ENCODE measurements at regions not wholly inside any gene's neighbourhood (a gene's known extent, or its start where the extent isn't known, plus 50 kb on each side); places are given as distances from the start of the nearest gene placed in this dataset.

DNA sequence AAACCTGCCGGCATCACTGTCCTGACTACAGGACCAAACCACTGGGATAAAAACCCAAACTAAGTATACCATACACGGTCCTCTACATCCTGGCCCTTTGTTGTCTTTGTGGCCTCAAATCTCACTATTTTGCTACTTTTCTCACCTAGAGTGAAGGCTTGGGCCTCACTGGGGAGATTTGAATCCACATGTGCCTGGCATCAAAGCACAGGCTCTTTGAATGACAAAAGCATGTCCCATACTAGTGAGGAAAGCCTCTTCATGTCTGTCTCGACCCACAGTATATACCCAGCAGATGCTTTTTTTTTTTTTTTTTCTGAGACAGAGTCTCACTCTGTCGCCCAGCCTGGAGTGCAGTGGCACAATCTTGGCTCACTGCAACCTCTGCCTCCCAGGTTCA, 72.5 kb upstream of the DRD2 start:
- no peak overlapping the region for H3K4me3 ChIP-seq (ENCODE audit: low read depth, low read length)

DNA sequence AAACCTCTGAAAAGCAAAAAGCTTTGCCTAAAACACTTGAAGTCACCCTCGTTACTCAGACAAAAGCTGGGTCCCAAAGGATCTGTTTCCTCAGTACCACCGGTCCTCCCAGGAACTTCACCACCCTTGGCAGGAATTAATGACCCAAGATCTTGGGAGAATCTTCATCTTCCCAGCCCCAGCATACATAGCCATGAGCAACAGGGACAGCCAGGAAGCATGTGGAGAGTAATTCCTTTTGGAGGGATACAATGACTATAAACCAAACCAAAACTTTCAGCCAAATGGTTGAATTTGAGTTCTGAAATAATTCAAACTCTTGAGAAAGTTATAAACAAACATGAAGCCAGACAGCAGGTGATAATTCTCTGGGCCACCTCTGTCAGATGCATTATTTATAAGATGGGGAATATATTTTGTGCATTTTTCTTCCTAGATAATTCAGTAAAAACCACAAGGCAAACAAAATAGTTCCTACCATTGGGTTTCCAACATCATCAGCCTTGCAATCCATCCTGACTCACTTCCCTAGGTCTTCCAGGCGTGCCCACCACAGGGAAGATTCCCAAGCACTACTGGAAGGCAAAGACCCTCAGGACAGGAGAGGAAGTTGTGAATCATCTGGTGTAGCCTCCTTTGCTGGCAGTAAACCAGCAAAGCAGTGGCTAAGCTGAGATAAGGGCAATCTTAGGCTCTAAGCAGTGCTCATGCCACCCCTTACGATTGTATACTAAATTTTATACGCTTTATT, 71.7 kb upstream of the DRD2 start:
- H3K4me3 ChIP-seq (ENCODE audit: low read depth, low read length): no peak overlapping the region
- no peak for DNase-seq (ENCODE audit: low read depth)
- TF ChIP-seq, protein P1, sequence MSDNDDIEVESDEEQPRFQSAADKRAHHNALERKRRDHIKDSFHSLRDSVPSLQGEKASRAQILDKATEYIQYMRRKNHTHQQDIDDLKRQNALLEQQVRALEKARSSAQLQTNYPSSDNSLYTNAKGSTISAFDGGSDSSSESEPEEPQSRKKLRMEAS (IDR thresholded peaks at IDR 0.05; ENCODE audit: low read depth, low read length): no peak
- TF ChIP-seq, protein P2, sequence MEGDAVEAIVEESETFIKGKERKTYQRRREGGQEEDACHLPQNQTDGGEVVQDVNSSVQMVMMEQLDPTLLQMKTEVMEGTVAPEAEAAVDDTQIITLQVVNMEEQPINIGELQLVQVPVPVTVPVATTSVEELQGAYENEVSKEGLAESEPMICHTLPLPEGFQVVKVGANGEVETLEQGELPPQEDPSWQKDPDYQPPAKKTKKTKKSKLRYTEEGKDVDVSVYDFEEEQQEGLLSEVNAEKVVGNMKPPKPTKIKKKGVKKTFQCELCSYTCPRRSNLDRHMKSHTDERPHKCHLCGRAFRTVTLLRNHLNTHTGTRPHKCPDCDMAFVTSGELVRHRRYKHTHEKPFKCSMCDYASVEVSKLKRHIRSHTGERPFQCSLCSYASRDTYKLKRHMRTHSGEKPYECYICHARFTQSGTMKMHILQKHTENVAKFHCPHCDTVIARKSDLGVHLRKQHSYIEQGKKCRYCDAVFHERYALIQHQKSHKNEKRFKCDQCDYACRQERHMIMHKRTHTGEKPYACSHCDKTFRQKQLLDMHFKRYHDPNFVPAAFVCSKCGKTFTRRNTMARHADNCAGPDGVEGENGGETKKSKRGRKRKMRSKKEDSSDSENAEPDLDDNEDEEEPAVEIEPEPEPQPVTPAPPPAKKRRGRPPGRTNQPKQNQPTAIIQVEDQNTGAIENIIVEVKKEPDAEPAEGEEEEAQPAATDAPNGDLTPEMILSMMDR (IDR thresholded peaks at IDR 0.05; ENCODE audit: low read depth, low read length): no peak
- TF ChIP-seq POLR2A (IDR thresholded peaks at IDR 0.05; ENCODE audit: extremely low read depth, insufficient read length): no peak
- TF ChIP-seq MYC (IDR thresholded peaks at IDR 0.05; ENCODE audit: low read depth, low read length): no peak

More for the DNA sequence above, 72.5 kb upstream of the DRD2 start:
- no peak for DNase-seq (ENCODE audit: low read depth)
- TF ChIP-seq, protein P1 (IDR thresholded peaks at IDR 0.05; ENCODE audit: low read depth, low read length): no peak
- TF ChIP-seq MYC (IDR thresholded peaks at IDR 0.05; ENCODE audit: low read depth, low read length) (no peak), POLR2A (IDR thresholded peaks at IDR 0.05; ENCODE audit: extremely low read depth, insufficient read length) (no peak)
- TF ChIP-seq, protein P2 (IDR thresholded peaks at IDR 0.05; ENCODE audit: low read depth, low read length): no peak

DNA sequence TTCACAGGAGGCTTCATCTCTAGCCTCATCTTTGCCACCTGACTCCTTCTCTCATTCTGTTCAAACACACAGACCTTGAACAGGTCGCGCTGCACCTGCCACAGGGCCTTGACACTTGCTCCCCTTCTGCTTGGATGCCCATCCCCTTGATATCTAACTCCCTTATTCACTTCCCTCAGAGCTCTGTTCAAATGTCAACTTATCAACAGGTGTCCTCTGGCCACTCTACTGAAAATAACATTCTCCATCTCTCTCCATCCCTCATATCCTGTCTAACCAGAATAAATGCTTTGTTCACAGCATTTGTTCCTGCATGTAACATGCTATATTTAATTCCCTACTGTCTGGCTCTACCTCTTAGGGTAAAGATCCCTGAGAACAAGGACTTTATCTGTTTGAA, 67.2 kb upstream of the DRD2 start:
- H3K4me3 ChIP-seq (ENCODE audit: low read depth, low read length): no peak overlapping the region
- no peak for DNase-seq (ENCODE audit: low read depth)
- TF ChIP-seq, protein P2 (IDR thresholded peaks at IDR 0.05; ENCODE audit: low read depth, low read length): no peak
- TF ChIP-seq, protein P1 (IDR thresholded peaks at IDR 0.05; ENCODE audit: low read depth, low read length): no peak
- TF ChIP-seq POLR2A (IDR thresholded peaks at IDR 0.05; ENCODE audit: extremely low read depth, insufficient read length) (no peak), MYC (IDR thresholded peaks at IDR 0.05; ENCODE audit: low read depth, low read length) (no peak)

DNA sequence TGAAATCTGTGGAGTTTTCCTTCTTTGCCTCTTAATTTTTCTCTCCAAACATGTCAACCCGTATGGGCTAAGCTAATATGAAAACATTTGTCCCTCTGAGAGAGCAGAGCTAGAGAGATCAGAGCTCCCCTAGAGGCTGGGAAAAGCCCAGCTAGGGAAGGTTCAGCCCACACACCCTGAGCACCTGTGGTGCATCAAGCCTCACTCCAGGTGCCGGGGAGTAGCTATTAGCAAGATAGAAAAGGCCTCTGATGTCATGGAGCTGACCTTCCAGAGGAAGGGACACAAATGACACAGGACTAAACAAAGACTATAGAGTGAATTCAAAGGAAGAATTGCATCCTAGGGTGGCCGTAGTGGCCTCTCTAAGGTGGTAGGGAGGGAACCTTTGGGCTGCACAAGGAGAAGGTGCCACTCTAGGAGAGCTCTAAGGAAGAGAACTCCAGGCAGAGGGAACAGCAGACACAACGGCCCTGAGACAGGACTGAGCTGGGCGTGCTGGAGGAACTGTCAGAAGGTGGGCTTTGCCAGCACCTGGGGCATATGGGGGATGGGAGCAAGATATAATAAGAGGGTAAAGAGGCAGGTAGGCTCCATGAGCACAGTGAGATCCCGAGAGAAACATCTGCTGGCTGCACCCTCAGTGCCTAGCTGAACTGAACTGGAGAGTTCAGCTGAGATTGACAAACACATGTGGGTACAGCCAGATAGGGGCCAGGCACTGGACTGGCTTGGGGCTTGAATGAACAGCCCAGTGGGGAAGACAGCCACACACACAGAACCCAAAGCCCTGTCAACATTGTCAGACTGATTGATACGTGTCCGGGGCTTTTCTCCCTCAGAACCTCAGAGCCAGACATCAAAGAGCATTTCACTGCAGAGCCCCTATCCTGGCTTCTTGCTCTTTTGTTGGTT, 65.5 kb upstream of the DRD2 start:
- TF ChIP-seq, protein P2 (IDR thresholded peaks at IDR 0.05; ENCODE audit: low read depth, low read length): no peak
- TF ChIP-seq MYC (IDR thresholded peaks at IDR 0.05; ENCODE audit: low read depth, low read length) (no peak), POLR2A (IDR thresholded peaks at IDR 0.05; ENCODE audit: extremely low read depth, insufficient read length) (no peak)
- TF ChIP-seq, protein P1 (IDR thresholded peaks at IDR 0.05; ENCODE audit: low read depth, low read length): no peak
- H3K4me3 ChIP-seq (ENCODE audit: low read depth, low read length): no peak overlapping the region
- DNase-seq (ENCODE audit: low read depth): no peak

DNA sequence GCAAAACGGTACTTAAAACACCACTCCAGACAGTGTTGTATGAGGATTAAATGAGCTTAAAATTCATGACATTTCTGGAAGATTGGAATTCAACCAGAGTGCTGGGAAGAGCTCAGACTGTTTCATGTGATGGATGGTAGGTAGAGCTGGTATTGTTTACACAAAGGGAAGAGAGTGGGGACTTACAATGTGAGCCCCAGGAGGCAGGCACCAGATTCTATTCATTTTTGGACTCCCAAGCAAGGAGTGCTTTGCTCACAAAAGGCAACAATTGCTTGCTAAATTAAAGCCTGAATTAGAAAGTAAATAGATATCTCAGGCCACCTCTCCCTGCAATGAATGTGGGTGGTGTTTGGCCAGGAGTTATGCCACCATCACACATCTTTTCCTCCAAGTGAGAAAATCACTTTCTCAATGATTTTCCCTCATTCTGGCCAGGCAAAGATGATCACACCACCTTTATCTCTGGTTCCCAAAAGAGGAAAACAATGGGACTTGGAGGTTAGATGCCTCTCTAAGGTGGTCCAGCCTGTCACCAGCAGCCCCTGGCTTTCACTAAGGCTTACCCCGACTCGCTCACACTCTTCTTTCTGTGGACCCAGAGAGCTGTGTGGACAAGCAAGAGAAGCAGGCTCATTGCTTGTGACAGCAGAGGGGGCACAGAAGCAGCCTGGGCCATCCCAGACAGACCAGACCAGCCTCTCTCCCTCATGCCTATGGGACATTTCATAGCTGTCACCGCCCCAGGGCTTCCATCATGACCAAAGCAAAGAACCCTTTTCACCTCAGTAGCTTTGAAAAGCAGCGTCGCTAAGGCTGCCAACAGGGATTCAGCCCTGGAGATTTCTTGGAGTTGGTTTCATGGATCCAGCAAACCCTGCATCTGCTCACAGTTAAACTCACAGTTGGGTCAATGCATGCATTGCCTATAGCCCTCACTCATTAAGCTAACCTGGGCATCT, 63.5 kb upstream of the DRD2 start:
- no peak for DNase-seq (ENCODE audit: low read depth)
- no peak for TF ChIP-seq MYC (IDR thresholded peaks at IDR 0.05; ENCODE audit: low read depth, low read length)
- TF ChIP-seq POLR2A (IDR thresholded peaks at IDR 0.05; ENCODE audit: extremely low read depth, insufficient read length): no peak
- TF ChIP-seq, protein P2 (IDR thresholded peaks at IDR 0.05; ENCODE audit: low read depth, low read length): no peak
- TF ChIP-seq, protein P1 (IDR thresholded peaks at IDR 0.05; ENCODE audit: low read depth, low read length): no peak
- no peak overlapping the region for H3K4me3 ChIP-seq (ENCODE audit: low read depth, low read length)

All from NB4 (cell line).